SJCRH30 (cell line): ENCODE measurements at regions not wholly inside any gene's neighbourhood (a gene's known extent, or its start where the extent isn't known, plus 50 kb on each side); places are given as distances from the start of the nearest gene placed in this dataset.
A peak's percentile ranks its signal among the peaks of the same experiment; 100 is the strongest.
"Not testable (repeated sequence)": the region's sequence is repeated elsewhere in the genome, so short reads cannot be mapped to it uniquely, and the experiment has no call there.

Experiments
- DNase-seq, 2 experiments: peaks; one replicate each; pipeline ENCODE4 v3.0.0-alpha.2; 2015 to 2020
- H3K27ac ChIP-seq: fragments of 250-450 bp; sonication (Bioruptor Pico); 2 replicates; pipeline ENCODE4 v1.5.1; 2020; ENCODE audit warnings: mild to moderate bottlenecking, moderate library complexity
- H3K27me3 ChIP-seq: fragments of 250-450 bp; sonication (Bioruptor Pico); 2 replicates; pipeline ENCODE4 v1.5.1; 2020; ENCODE audit warnings: mild to moderate bottlenecking, moderate library complexity
- H3K36me3 ChIP-seq: fragments of 250-450 bp; sonication (Bioruptor Pico); 2 replicates; pipeline ENCODE4 v1.5.1; 2020; ENCODE audit warnings: mild to moderate bottlenecking, moderate library complexity
- H3K4me1 ChIP-seq: fragments of 250-450 bp; sonication (Bioruptor Pico); 2 replicates; pipeline ENCODE4 v1.5.1; 2020; ENCODE audit warnings: mild to moderate bottlenecking, moderate library complexity
- H3K4me3 ChIP-seq: fragments of 250-450 bp; sonication (Bioruptor Pico); 2 replicates; pipeline ENCODE4 v1.5.1; 2020; ENCODE audit warnings: mild to moderate bottlenecking, moderate library complexity
- H3K9me3 ChIP-seq: fragments of 250-450 bp; sonication (Bioruptor Pico); replicated peaks from 2 replicates; pipeline ENCODE4 v1.5.1; 2020; ENCODE audit warnings: mild to moderate bottlenecking, moderate library complexity

- no peaks in the 10 kb centered on the region for H3K27me3 ChIP-seq
- H3K9me3 ChIP-seq: no peaks in the 10 kb centered on the region
- H3K36me3 ChIP-seq: no peaks in the 10 kb centered on the region
- H3K4me1 ChIP-seq: no peaks in the 10 kb centered on the region
- DNase-seq: no peak
- H3K4me3 ChIP-seq: no peak overlapping the region
- H3K27ac ChIP-seq: no peak overlapping the region
Observed at GRCh38 chr7:88586219-88586618, 173.3 kb upstream of the ZNF804B start.

DNA sequence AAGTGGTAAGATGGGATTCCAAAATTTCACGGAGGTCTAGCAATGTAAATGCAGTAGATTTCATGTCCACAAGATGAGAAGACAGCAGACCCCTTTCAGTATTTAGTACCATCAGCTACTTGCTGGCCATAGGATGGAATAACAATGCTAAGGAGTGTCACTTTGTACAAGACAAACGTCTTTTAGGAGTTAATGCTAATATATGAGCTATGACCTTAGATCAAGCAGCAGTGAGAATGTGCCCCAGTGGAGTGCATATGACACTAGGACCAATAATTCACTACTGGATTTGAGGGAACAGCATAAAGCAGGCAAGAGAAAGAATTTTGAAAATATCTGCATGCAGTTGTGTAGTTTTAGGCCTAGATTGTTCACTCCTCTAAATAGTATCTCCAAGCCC, 182.8 kb upstream of the ZNF804B start:
- DNase-seq: no peak
- H3K4me3 ChIP-seq: no peak overlapping the region

DNA sequence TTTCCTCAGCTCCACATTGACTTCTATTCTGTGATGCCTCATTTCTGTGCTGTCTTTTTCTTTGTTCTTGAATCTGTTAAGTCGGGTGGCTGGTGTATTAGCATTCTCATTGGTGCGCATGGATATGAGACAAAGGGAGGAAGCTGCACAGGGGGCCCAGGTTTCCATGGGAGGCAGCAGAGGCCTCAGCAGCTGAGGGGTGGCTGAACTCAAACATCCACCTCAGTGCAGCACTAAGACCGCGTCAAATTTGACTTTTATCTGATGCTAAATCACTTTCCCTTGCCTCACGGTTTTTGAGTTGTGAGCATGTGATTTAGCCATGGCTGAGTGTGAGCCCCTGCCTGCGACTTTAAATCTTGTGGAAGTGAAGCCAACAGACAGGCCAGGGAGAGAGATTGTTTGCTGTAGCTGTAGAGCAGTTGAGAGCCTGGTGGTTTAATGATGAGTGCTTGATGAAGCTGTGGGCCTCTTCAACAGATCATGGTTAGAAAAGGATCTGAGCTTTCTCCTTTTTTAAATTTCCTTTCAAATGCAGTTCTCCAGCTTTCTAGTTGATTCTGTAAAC, 193.3 kb upstream of the ZNF804B start:
- H3K36me3 ChIP-seq: no peaks in the 10 kb centered on the region
- DNase-seq: peak in 1 of 2 experiments; percentile 17
- H3K4me3 ChIP-seq: no peak overlapping the region
- H3K9me3 ChIP-seq: no peaks in the 10 kb centered on the region
- H3K27ac ChIP-seq: no peak overlapping the region
- no peaks in the 10 kb centered on the region for H3K4me1 ChIP-seq
- no peaks in the 10 kb centered on the region for H3K27me3 ChIP-seq

More for the DNA sequence above, 182.8 kb upstream of the ZNF804B start:
- Histone ChIP-seq H3K4me1 (no peaks in the 10 kb centered on the region), H3K9me3 (no peaks in the 10 kb centered on the region), H3K27ac (no peak overlapping the region), H3K36me3 (no peaks in the 10 kb centered on the region), H3K27me3 (no peaks in the 10 kb centered on the region)

- Histone ChIP-seq H3K36me3 (no peaks in the 10 kb centered on the region), H3K27me3 (no peaks in the 10 kb centered on the region), H3K4me1 (no peaks in the 10 kb centered on the region), H3K4me3 (no peak overlapping the region), H3K9me3 (no peaks in the 10 kb centered on the region), H3K27ac (no peak overlapping the region)
- no peak for DNase-seq
Observed at GRCh38 chr7:88565401-88565800, 194.1 kb upstream of the ZNF804B start.

- not testable (repeated sequence) for H3K4me3 ChIP-seq, H3K9me3 ChIP-seq, H3K36me3 ChIP-seq, H3K4me1 ChIP-seq, H3K27ac ChIP-seq, H3K27me3 ChIP-seq, DNase-seq
Observed at GRCh38 chr7:88556441-88556840, 203.1 kb upstream of the ZNF804B start.

GRCh38 chr7:88554847-88555246, 204.7 kb upstream of the ZNF804B start:
- not testable (repeated sequence) for H3K27ac ChIP-seq, H3K27me3 ChIP-seq, H3K4me3 ChIP-seq, DNase-seq, H3K9me3 ChIP-seq, H3K4me1 ChIP-seq, H3K36me3 ChIP-seq

- H3K9me3 ChIP-seq: no peaks in the 10 kb centered on the region
- DNase-seq: no peak
- H3K4me3 ChIP-seq: no peak overlapping the region
- H3K27ac ChIP-seq: no peak overlapping the region
- H3K4me1 ChIP-seq: no peaks in the 10 kb centered on the region
- H3K36me3 ChIP-seq: no peaks in the 10 kb centered on the region
- H3K27me3 ChIP-seq: no peaks in the 10 kb centered on the region
Observed at GRCh38 chr7:88548399-88548798, 211.1 kb upstream of the ZNF804B start.

DNA sequence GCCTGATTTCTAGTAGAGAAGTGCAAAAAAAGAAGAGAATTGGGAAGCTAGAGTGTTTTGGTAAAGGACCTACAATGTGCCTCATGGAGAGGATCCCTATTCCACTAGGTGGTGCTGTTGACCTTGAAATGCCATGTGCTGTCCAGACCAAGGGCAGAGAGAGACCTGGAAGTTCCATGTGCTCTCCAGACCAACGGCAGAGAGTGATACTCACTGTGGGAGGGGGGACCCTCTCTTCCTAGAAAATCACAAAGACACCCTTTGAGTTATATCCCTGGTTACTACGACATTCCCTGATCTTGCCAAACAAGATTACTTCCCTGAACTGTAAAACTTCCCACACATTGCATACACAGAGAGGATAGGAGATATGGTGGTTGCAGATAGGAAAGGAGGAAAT, 212.7 kb upstream of the ZNF804B start:
- H3K4me1 ChIP-seq: no peaks in the 10 kb centered on the region
- H3K27me3 ChIP-seq: no peaks in the 10 kb centered on the region
- H3K27ac ChIP-seq: no peak overlapping the region
- no peak overlapping the region for H3K4me3 ChIP-seq
- peak; percentile 71 to 87 for DNase-seq
- H3K36me3 ChIP-seq: no peaks in the 10 kb centered on the region
- H3K9me3 ChIP-seq: no peaks in the 10 kb centered on the region

GRCh38 chr7:88545663-88546062, 213.8 kb upstream of the ZNF804B start:
- DNase-seq: no peak
- no peaks in the 10 kb centered on the region for H3K27me3 ChIP-seq
- H3K9me3 ChIP-seq: no peaks in the 10 kb centered on the region
- no peaks in the 10 kb centered on the region for H3K4me1 ChIP-seq
- no peak overlapping the region for H3K4me3 ChIP-seq
- no peak overlapping the region for H3K27ac ChIP-seq
- no peaks in the 10 kb centered on the region for H3K36me3 ChIP-seq

- H3K36me3 ChIP-seq: no peaks in the 10 kb centered on the region
Observed at GRCh38 chr7:88540012-88540411, 219.5 kb upstream of the ZNF804B start.

DNA sequence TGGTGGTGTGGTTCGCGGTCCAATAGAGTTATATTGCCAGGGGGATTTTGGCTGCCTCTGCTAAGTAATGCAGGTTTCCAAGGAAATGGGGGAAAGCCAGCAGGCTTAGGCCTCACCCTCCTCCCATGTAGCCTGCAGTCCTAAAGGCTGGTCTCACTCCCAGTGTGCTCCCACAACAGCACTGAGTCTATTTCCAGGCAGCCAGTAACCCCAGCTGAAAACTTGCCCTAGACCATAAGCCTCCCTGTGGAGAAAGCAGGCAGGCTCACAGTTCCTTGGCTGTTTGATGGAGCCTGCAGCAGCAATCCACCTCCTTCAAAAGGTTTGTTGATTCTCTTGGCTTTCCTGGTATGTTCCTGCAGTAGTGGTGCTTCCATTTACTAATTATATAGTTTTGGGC, 220.0 kb upstream of the ZNF804B start:
- H3K27me3 ChIP-seq: no peaks in the 10 kb centered on the region
- H3K9me3 ChIP-seq: no peaks in the 10 kb centered on the region
- no peak overlapping the region for H3K4me3 ChIP-seq
- no peaks in the 10 kb centered on the region for H3K36me3 ChIP-seq
- no peaks in the 10 kb centered on the region for H3K4me1 ChIP-seq
- DNase-seq: no peak
- H3K27ac ChIP-seq: no peak overlapping the region

More at GRCh38 chr7:88540012-88540411, 219.5 kb upstream of the ZNF804B start:
- no peaks in the 10 kb centered on the region for H3K9me3 ChIP-seq
- H3K27ac ChIP-seq: no peak overlapping the region
- no peaks in the 10 kb centered on the region for H3K27me3 ChIP-seq
- DNase-seq: peak in 1 of 2 experiments; percentile 19
- H3K4me3 ChIP-seq: no peak overlapping the region
- H3K4me1 ChIP-seq: no peaks in the 10 kb centered on the region

GRCh38 chr7:88523645-88524044, 217.0 kb upstream of the STEAP4 start:
- H3K27ac ChIP-seq: no peak overlapping the region
- no peak overlapping the region for H3K4me3 ChIP-seq
- no peaks in the 10 kb centered on the region for H3K9me3 ChIP-seq
- no peaks in the 10 kb centered on the region for H3K4me1 ChIP-seq
- no peaks in the 10 kb centered on the region for H3K27me3 ChIP-seq
- DNase-seq: no peak
- H3K36me3 ChIP-seq: no peaks in the 10 kb centered on the region

- no peaks in the 10 kb centered on the region for H3K36me3 ChIP-seq
- no peak overlapping the region for H3K4me3 ChIP-seq
- no peaks in the 10 kb centered on the region for H3K4me1 ChIP-seq
- H3K9me3 ChIP-seq: no peaks in the 10 kb centered on the region
- DNase-seq: no peak
- H3K27ac ChIP-seq: no peak overlapping the region
- no peaks in the 10 kb centered on the region for H3K27me3 ChIP-seq
Observed at GRCh38 chr7:88522771-88523293, 216.1 kb upstream of the STEAP4 start.

DNA sequence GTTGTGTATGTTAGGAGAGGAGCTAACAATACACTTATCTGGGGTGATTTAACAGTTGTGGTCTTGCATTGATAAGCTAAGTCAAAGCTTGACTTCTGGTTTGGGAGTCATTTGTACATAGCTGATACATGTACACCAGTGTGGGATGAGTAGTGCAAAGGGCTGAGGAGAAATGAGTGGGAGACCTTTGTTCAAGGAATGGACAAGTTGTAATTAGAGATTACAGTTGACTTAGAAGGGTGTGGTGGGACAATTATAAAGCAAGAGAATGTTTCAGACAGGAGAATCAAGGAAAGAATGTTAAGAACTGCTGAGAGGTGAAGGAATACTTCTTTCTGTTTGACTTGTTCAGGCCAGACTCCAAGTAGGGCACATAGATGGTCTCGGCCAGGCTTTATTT, 209.7 kb upstream of the STEAP4 start:
- H3K4me3 ChIP-seq: no peak overlapping the region
- no peaks in the 10 kb centered on the region for H3K27me3 ChIP-seq
- DNase-seq: no peak
- no peaks in the 10 kb centered on the region; the same call in 1 of the 2 replicates for H3K4me1 ChIP-seq
- H3K9me3 ChIP-seq: no peaks in the 10 kb centered on the region
- H3K27ac ChIP-seq: no peak overlapping the region
- no peaks in the 10 kb centered on the region for H3K36me3 ChIP-seq

DNA sequence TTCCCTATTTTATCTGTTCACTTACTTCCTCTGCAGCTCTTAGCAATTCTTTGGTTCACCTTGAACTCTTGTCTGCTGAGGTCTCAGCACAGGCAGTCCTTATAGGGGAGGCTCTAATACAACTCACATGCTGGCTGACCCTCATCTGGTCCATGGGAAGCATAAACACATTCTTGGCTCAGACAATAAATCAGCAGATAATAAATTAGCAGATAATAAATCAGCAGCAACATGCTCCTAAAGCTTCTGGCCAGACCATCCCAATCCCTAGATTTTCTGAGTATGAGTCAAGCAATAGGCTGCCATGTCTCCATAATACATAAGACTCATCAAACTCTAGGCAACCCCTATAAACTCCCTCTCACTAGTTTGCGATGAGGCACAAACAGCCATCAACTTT, 208.6 kb upstream of the STEAP4 start:
- H3K27me3 ChIP-seq: no peaks in the 10 kb centered on the region
- H3K4me1 ChIP-seq: no peaks in the 10 kb centered on the region; the same call in 1 of the 2 replicates
- no peak overlapping the region for H3K27ac ChIP-seq
- DNase-seq: no peak
- H3K36me3 ChIP-seq: no peaks in the 10 kb centered on the region
- H3K9me3 ChIP-seq: 0 out of 2 replicates have a peak, but pooled peaks cover 2% of the 10 kb centered on the region
- no peak overlapping the region for H3K4me3 ChIP-seq

GRCh38 chr7:88509341-88509740, 202.6 kb upstream of the STEAP4 start:
- Histone ChIP-seq H3K36me3 (no peaks in the 10 kb centered on the region), H3K9me3 (0 out of 2 replicates have a peak, but pooled peaks cover 2% of the 10 kb centered on the region), H3K4me1 (no peaks in the 10 kb centered on the region; the same call in 1 of the 2 replicates), H3K4me3 (no peak overlapping the region), H3K27me3 (no peaks in the 10 kb centered on the region), H3K27ac (no peak overlapping the region)
- DNase-seq: no peak
